K562 (cell line): ENCODE measurements at regions not wholly inside any gene's neighbourhood (a gene's known extent, or its start where the extent isn't known, plus 50 kb on each side); places are given as distances from the start of the nearest gene placed in this dataset.

Experiments
- ATAC-seq: fragments of 200-7000 bp; cut with Tn5 transposase; 3 replicates; pipeline ENCODE4 v1.9.1; 2020; ENCODE audit warnings: moderate library complexity
- BruUV-seq: library from RNA; stranded (reverse); fragments of 400-500 nt; replicated peaks from 2 replicates; lab custom pipeline; 2021; lab: Mats Ljungman, UMichigan
- CTCF ChIA-PET: fragments of 300-600 bp; formaldehyde crosslinking; extraction: SDS; loops from one replicate; lab custom pipeline; 2021; ENCODE audit warnings: low intra/inter-chr PET ratio; lab: Yijun Ruan, JAX
- POLR2A ChIA-PET: fragments of 300-600, 350-650 bp; sonication (Branson Sonifier 250); formaldehyde crosslinking; extraction: SDS; loops from one replicate; lab custom pipeline; 2021; ENCODE audit warnings: antibody characterized with exemption, inconsistent platforms; lab: Yijun Ruan, JAX
- DNase-seq, 4 experiments: peaks; one replicate each; pipeline versions ENCODE4 v3.0.0 to v3.0.0-alpha.2; 2011 to 2018; ENCODE audit warnings: low spot score in 3 of 4, mixed read lengths in 3 of 4; ENCODE audit errors: extremely low read depth in 1 of 4
- FAIRE-seq: peaks from 2 replicates; lab custom pipeline; 2011; peaks lifted over from hg19 to GRCh38; lab: Jason Lieb, UNC
- H2AFZ ChIP-seq: 2 replicates; pipeline ENCODE4 v1.6.0; 2011; ENCODE audit warnings: low read depth, low read length, control low read depth, inconsistent platforms
- H3K27ac ChIP-seq: fragments of 200-600 bp; 3 replicates; pipeline ENCODE4 v1.8.0; 2011; ENCODE audit warnings: low read depth, mild to moderate bottlenecking, control low read depth, inconsistent platforms, low read length, moderate library complexity, mixed read lengths; ENCODE audit errors: extremely low read depth
- H3K27me3 ChIP-seq, 2 experiments: fragments of 300-600 bp in 1 of 2; 2 replicates in 1 of 2; 3 replicates in 1 of 2; pipeline versions ENCODE4 v1.6.0 to v1.8.0; 2011; ENCODE audit warnings: inconsistent platforms in 2 of 2, low read length in 2 of 2, mild to moderate bottlenecking in 1 of 2, mixed read lengths in 1 of 2, moderate library complexity in 1 of 2; ENCODE audit not compliant: control insufficient read depth in 2 of 2, insufficient read depth in 2 of 2
- H3K36me3 ChIP-seq: fragments of 300-600 bp; 3 replicates; pipeline ENCODE4 v1.8.0; 2011; ENCODE audit warnings: mild to moderate bottlenecking, low read length, inconsistent platforms; ENCODE audit not compliant: control insufficient read depth, insufficient read depth
- H3K4me1 ChIP-seq, 2 experiments: fragments of 200-600 bp in 1 of 2; replicated peaks in 1 of 2; 2 replicates in 1 of 2; 3 replicates in 1 of 2; pipeline versions ENCODE4 v1.5.1 to v1.8.0; 2011; ENCODE audit warnings: inconsistent platforms in 2 of 2, low read length in 2 of 2, mild to moderate bottlenecking in 1 of 2, mixed read lengths in 1 of 2, moderate library complexity in 1 of 2; ENCODE audit not compliant: control insufficient read depth in 2 of 2, insufficient read depth in 2 of 2
- H3K4me2 ChIP-seq: 2 replicates; pipeline ENCODE4 v1.6.1; 2011; ENCODE audit warnings: low read length, control low read depth, inconsistent platforms, mixed read lengths; ENCODE audit not compliant: insufficient read depth
- H3K4me3 ChIP-seq: fragments of 200-600 bp; sonication (generic), shearing (Covaris generic); 2 replicates; pipeline ENCODE4 v1.5.1; 2016; ENCODE audit warnings: control low read depth, inconsistent platforms
- H3K79me2 ChIP-seq: fragments of 200-600 bp; 3 replicates; pipeline ENCODE4 v1.8.0; 2011; ENCODE audit warnings: low read length, inconsistent platforms; ENCODE audit not compliant: control insufficient read depth, insufficient read depth
- H3K9ac ChIP-seq, 2 experiments: 2 replicates each; pipeline versions ENCODE4 v1.6.0 to v1.6.1; 2011; ENCODE audit warnings: low read depth in 2 of 2, low read length in 2 of 2, control low read depth in 1 of 2, inconsistent platforms in 1 of 2, mild to moderate bottlenecking in 1 of 2, mixed read lengths in 1 of 2; ENCODE audit not compliant: insufficient read depth in 1 of 2
- H3K9me1 ChIP-seq: one replicate; pipeline ENCODE4 v1.6.0; 2011; ENCODE audit warnings: inconsistent platforms, mild to moderate bottlenecking, low read length, moderate library complexity; ENCODE audit not compliant: control insufficient read depth, insufficient read depth
- H3K9me3 ChIP-seq: replicated peaks from 2 replicates; pipeline ENCODE4 v1.5.1; 2011; ENCODE audit warnings: low read depth, low read length, inconsistent platforms; ENCODE audit not compliant: control insufficient read depth, insufficient read depth
- H4K20me1 ChIP-seq: replicated peaks from 2 replicates; pipeline ENCODE4 v1.6.1; 2011; ENCODE audit warnings: low read length, inconsistent platforms, mixed read lengths; ENCODE audit not compliant: control insufficient read depth, insufficient read depth
- LCOR ChIP-seq: sonication (generic); formaldehyde crosslinking; IDR thresholded peaks from 2 replicates; pipeline ENCODE4 v1.8.0; 2022; ENCODE audit warnings: mild to moderate bottlenecking, missing genetic modification reagents
- MYBL2 ChIP-seq, 2 experiments: fragments of 450-650 bp in 1 of 2; sonication (generic) in 1 of 2; formaldehyde crosslinking in 1 of 2; IDR thresholded peaks; 2 replicates each; pipeline versions ENCODE4 v1.6.1 to v1.8.1; 2017 to 2022; ENCODE audit warnings: borderline replicate concordance in 1 of 2, inconsistent platforms in 1 of 2, low read depth in 1 of 2, mild to moderate bottlenecking in 1 of 2, missing genetic modification reagents in 1 of 2, moderate library complexity in 1 of 2
- PCBP1 ChIP-seq: fragments of 200-400 bp; formaldehyde crosslinking; IDR thresholded peaks from 2 replicates; pipeline ENCODE4 v1.6.1; 2018; ENCODE audit warnings: mild to moderate bottlenecking, low read depth, low read length; ENCODE audit not compliant: poor library complexity, severe bottlenecking
- PHB2 ChIP-seq: fragments of 450-650 bp; IDR thresholded peaks from 2 replicates; pipeline ENCODE4 v1.6.1; 2017; ENCODE audit warnings: low read depth
- ZBED1 ChIP-seq: IDR thresholded peaks from 2 replicates; pipeline ENCODE4 v1.6.1; 2014
- ZEB2 ChIP-seq: fragments of 450-650 bp; IDR thresholded peaks from 2 replicates; pipeline ENCODE4 v1.6.1; 2016
- ZNF174 ChIP-seq: fragments of 250-450 bp; sonication (Bioruptor Pico); IDR thresholded peaks from 2 replicates; pipeline ENCODE4 v1.4.0; 2020; ENCODE audit warnings: mild to moderate bottlenecking
- ZNF24 ChIP-seq: fragments of 450-650 bp; IDR thresholded peaks from 2 replicates; pipeline ENCODE4 v1.6.1; 2016
- ZNF76 ChIP-seq: fragments of 250-450 bp; sonication (Bioruptor Pico); IDR thresholded peaks from 2 replicates; pipeline ENCODE4 v1.4.0; 2020; ENCODE audit warnings: mild to moderate bottlenecking, moderate library complexity, borderline replicate concordance
- WGBS: fragments of 100-300 bp; shearing (Covaris generic); methylation state at CpG from one replicate; pipeline ENCODE4 v1.1.6; 2016; ENCODE audit warnings: low coverage, mixed read lengths; ENCODE audit not compliant: insufficient coverage; ENCODE audit errors: missing lambda C conversion rate; 5-methylcytosine and 5-hydroxymethylcytosine counted together
- in situ Hi-C: fragments of 300-500 bp; cut with MboI; formaldehyde crosslinking; loops from 4 replicates; pipeline ENCODE4 v1.15.0; 2018; ENCODE audit warnings: inconsistent platforms, mixed read lengths
- intact Hi-C: fragments of 100-400 bp; cut with micrococcal nuclease; formaldehyde crosslinking; loops from 2 replicates; pipeline ENCODE4 v1.14.2; 2022
- TF ChIP-seq, protein P1 (sequence below): fragments of 450-650 bp; IDR thresholded peaks from 2 replicates; pipeline ENCODE4 v1.6.1; 2017; ENCODE audit warnings: antibody characterized with exemption
- TF ChIP-seq, protein P2 (sequence below): fragments of 250-450 bp; sonication (Bioruptor Pico); IDR thresholded peaks from 2 replicates; pipeline ENCODE4 v1.9.0; 2021; ENCODE audit warnings: mild to moderate bottlenecking, inconsistent platforms
- TF ChIP-seq, protein P3 (sequence below): fragments of 450-650 bp; IDR thresholded peaks from 2 replicates; pipeline ENCODE4 v1.6.1; 2016; ENCODE audit warnings: low read depth, mild to moderate bottlenecking, moderate library complexity
- TF ChIP-seq, protein P4 (sequence below): sonication (generic); IDR thresholded peaks from 2 replicates; pipeline ENCODE4 v1.6.1; 2016

DNA sequence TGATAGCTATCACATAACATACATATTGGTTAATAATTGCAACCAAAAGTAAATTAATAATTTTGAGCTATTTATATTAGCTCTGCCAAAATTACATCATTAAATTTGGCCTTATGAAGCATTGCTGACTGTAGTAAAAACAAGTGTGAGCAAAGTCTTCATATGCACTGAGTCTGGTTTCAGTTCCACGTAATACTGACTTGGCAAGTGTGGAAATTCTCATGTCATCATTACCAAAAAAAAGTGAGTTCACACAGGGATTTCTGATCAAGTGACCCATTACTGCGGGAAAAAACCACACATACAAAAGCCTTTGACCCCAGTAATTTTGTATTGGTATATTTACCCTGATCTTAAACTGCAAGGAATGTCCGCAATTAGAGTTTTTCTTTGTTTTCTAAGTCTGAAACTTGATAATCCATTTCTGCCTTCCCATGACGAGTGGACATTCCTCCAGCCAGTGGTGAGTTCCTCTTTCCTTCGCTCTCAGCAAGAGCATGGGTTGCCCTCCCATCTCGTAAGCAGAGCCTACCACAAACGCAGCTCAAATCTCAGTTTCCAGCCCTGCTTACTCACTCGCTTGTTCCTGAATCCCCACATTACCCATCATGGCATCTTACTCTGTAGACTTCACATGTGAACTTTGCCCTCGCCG, 220.2 kb upstream of the DMRT1 start (continued):
- TF ChIP-seq LCOR (CRISPR knock-in tag) (no peak), ZNF76 (CRISPR knock-in tag) (no peak), PCBP1 (no peak), ZBED1 (no peak), ZEB2 (no peak)
- TF ChIP-seq, protein P1, sequence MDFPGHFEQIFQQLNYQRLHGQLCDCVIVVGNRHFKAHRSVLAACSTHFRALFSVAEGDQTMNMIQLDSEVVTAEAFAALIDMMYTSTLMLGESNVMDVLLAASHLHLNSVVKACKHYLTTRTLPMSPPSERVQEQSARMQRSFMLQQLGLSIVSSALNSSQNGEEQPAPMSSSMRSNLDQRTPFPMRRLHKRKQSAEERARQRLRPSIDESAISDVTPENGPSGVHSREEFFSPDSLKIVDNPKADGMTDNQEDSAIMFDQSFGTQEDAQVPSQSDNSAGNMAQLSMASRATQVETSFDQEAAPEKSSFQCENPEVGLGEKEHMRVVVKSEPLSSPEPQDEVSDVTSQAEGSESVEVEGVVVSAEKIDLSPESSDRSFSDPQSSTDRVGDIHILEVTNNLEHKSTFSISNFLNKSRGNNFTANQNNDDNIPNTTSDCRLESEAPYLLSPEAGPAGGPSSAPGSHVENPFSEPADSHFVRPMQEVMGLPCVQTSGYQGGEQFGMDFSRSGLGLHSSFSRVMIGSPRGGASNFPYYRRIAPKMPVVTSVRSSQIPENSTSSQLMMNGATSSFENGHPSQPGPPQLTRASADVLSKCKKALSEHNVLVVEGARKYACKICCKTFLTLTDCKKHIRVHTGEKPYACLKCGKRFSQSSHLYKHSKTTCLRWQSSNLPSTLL = no peak

DNA sequence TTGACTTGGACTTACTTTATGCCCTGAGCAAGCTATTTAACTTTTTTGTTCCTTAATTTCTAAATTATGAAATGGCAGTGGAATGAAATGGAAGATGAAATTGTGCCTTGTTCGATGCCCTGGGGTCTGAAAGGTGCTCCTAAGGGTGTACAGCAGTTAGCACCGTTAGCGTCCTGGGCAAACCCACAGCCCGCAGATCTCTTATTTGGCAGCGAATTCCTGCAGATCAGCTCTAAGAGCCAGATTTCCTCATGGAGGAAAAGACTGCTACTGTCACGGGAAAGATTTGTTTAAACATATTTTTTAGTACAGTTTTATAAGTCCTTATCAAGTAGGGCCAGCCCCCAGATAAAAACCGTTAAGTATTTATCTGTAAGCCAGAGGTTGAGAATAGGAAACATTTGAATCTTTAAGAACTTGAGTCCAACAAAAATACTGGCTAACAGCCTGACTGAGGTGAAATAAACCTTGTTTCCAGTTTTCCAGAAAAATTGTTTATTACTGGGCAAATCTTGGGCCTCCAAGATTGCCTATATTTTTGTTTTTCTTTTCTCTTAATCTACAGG, 216.5 kb upstream of the DMRT1 start:
- no peak overlapping the region for H3K4me2 ChIP-seq
- BruUV-seq = no TSS peak
- no peaks in the 10 kb centered on the region for H3K36me3 ChIP-seq
- no peaks in the 10 kb centered on the region for H3K79me2 ChIP-seq
- FAIRE-seq (no peak), DNase-seq (no peak), ATAC-seq (no peak)
- intact Hi-C loops = no loop called here
- ChIA-PET POLR2A (no interaction called here), CTCF (no interaction called here)
- H3K9me3 ChIP-seq = no peaks in the 10 kb centered on the region
- no peak overlapping the region for H3K27ac ChIP-seq
- WGBS = 2% methylated on average over 7 of the region's 7 CpGs
- TF ChIP-seq, protein P2, sequence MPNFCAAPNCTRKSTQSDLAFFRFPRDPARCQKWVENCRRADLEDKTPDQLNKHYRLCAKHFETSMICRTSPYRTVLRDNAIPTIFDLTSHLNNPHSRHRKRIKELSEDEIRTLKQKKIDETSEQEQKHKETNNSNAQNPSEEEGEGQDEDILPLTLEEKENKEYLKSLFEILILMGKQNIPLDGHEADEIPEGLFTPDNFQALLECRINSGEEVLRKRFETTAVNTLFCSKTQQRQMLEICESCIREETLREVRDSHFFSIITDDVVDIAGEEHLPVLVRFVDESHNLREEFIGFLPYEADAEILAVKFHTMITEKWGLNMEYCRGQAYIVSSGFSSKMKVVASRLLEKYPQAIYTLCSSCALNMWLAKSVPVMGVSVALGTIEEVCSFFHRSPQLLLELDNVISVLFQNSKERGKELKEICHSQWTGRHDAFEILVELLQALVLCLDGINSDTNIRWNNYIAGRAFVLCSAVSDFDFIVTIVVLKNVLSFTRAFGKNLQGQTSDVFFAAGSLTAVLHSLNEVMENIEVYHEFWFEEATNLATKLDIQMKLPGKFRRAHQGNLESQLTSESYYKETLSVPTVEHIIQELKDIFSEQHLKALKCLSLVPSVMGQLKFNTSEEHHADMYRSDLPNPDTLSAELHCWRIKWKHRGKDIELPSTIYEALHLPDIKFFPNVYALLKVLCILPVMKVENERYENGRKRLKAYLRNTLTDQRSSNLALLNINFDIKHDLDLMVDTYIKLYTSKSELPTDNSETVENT (CRISPR knock-in tag) = no peak
- no peak for TF ChIP-seq PHB2
- TF ChIP-seq MYBL2 (IDR thresholded peaks at IDR 0.05; ENCODE audit: low read depth) = no peak
- TF ChIP-seq MYBL2 (CRISPR knock-in tag; IDR thresholded peaks at IDR 0.05; ENCODE audit: borderline replicate concordance) = no peak
- TF ChIP-seq ZNF24 = no peak
- TF ChIP-seq ZNF174 (CRISPR knock-in tag) = no peak
- TF ChIP-seq, protein P3, sequence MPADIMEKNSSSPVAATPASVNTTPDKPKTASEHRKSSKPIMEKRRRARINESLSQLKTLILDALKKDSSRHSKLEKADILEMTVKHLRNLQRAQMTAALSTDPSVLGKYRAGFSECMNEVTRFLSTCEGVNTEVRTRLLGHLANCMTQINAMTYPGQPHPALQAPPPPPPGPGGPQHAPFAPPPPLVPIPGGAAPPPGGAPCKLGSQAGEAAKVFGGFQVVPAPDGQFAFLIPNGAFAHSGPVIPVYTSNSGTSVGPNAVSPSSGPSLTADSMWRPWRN = no peak
- TF ChIP-seq, protein P4, sequence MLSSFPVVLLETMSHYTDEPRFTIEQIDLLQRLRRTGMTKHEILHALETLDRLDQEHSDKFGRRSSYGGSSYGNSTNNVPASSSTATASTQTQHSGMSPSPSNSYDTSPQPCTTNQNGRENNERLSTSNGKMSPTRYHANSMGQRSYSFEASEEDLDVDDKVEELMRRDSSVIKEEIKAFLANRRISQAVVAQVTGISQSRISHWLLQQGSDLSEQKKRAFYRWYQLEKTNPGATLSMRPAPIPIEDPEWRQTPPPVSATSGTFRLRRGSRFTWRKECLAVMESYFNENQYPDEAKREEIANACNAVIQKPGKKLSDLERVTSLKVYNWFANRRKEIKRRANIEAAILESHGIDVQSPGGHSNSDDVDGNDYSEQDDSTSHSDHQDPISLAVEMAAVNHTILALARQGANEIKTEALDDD = no peak
- no peaks in the 10 kb centered on the region for H3K4me1 ChIP-seq
- in situ Hi-C loops = loop anchor here (25.0 kb wide), 1 partner anchor 137 kb away; no protein-coding TSS in a partner anchor
- H3K4me3 ChIP-seq = no peak overlapping the region
- H3K9me1 ChIP-seq = no peaks in the 10 kb centered on the region
- H2AFZ ChIP-seq = no peak overlapping the region
- no peaks in the 10 kb centered on the region for H4K20me1 ChIP-seq
- peaks cover 0 to 4% of the 10 kb centered on the region in 2 experiments; a peak in 2 of 5 replicates for H3K27me3 ChIP-seq
- H3K9ac ChIP-seq = no peak overlapping the region
